OCI-LY7 (cell line): ENCODE measurements at regions not wholly inside any gene's neighbourhood (a gene's known extent, or its start where the extent isn't known, plus 50 kb on each side); places are given as distances from the start of the nearest gene placed in this dataset.

Source experiments
- BruUV-seq: library from RNA; stranded (reverse); fragments of 400-500 nt; replicated peaks from 2 replicates; lab custom pipeline; 2021; lab: Mats Ljungman, UMichigan
- CTCF ChIA-PET: fragments of 300-600 bp; sonication (Branson Sonifier 250); formaldehyde crosslinking; loops from one replicate; lab custom pipeline; 2022; ENCODE audit warnings: antibody characterized with exemption; ENCODE audit not compliant: unreplicated experiment; lab: Charles Lee
- POLR2A ChIA-PET: fragments of 300-600 bp; sonication (Branson Sonifier 250); formaldehyde crosslinking; loops from one replicate; lab custom pipeline; 2022; ENCODE audit warnings: antibody characterized with exemption; lab: Charles Lee
- DNase-seq: peaks from one replicate; pipeline ENCODE4 v3.0.0-alpha.2; 2015; ENCODE audit warnings: low spot score
- H2AFZ ChIP-seq: fragments of 200-600 bp; sonication (generic), shearing (Covaris generic); 2 replicates; pipeline ENCODE4 v1.6.1; 2014; ENCODE audit warnings: mild to moderate bottlenecking, antibody characterized with exemption, low read length, moderate library complexity
- H3K27ac ChIP-seq: fragments of 200-600 bp; sonication (generic); 2 replicates; pipeline ENCODE4 v1.5.1; 2014; ENCODE audit warnings: mixed run types, low read depth, mild to moderate bottlenecking, moderate library complexity, low read length, inconsistent platforms; ENCODE audit not compliant: poor library complexity, severe bottlenecking
- H3K36me3 ChIP-seq: fragments of 200-600 bp; sonication (generic); 2 replicates; pipeline ENCODE4 v1.6.1; 2014; ENCODE audit warnings: mild to moderate bottlenecking, antibody characterized with exemption, low read length, moderate library complexity, mixed read lengths; ENCODE audit not compliant: insufficient read depth
- H3K4me1 ChIP-seq: fragments of 200-600 bp; sonication (generic); 2 replicates; pipeline ENCODE4 v1.5.1; 2014; ENCODE audit warnings: mild to moderate bottlenecking, low read length; ENCODE audit not compliant: insufficient read depth, poor library complexity, severe bottlenecking
- H3K4me2 ChIP-seq: fragments of 200-600 bp; sonication (generic); 2 replicates; pipeline ENCODE4 v1.6.1; 2014; ENCODE audit warnings: mild to moderate bottlenecking, low read length
- H3K4me3 ChIP-seq: fragments of 200-600 bp; sonication (generic); 2 replicates; pipeline ENCODE4 v1.5.1; 2014; ENCODE audit warnings: mild to moderate bottlenecking, low read depth, low read length; ENCODE audit not compliant: poor library complexity, severe bottlenecking
- H3K79me2 ChIP-seq: fragments of 200-600 bp; sonication (generic); 2 replicates; pipeline ENCODE4 v1.6.1; 2016; ENCODE audit warnings: low read depth, mild to moderate bottlenecking, low read length, moderate library complexity, mixed read lengths; ENCODE audit not compliant: insufficient read depth
- H3K9me2 ChIP-seq: fragments of 200-600 bp; sonication (generic); 2 replicates; pipeline ENCODE4 v1.6.1; 2016; ENCODE audit warnings: mild to moderate bottlenecking, low read length, mixed read lengths; ENCODE audit not compliant: insufficient read depth
- H3K9me3 ChIP-seq: fragments of 200-600 bp; sonication (generic); 2 replicates; pipeline ENCODE4 v1.6.1; 2014; ENCODE audit warnings: mild to moderate bottlenecking, mixed run types, low read length, mixed read lengths
- H4K20me1 ChIP-seq: fragments of 200-600 bp; sonication (generic); 2 replicates; pipeline ENCODE4 v1.6.1; 2014; ENCODE audit warnings: mild to moderate bottlenecking, antibody characterized with exemption, low read length, moderate library complexity, mixed read lengths; ENCODE audit not compliant: insufficient read depth
- EZH2phosphoT487 ChIP-seq: fragments of 200-600 bp; sonication (generic); IDR thresholded peaks from 2 replicates; pipeline ENCODE4 v1.6.1; 2018; ENCODE audit warnings: low read depth, borderline replicate concordance, mild to moderate bottlenecking, mixed run types, antibody characterized with exemption, low read length, moderate library complexity, mixed read lengths
- intact Hi-C: fragments of 100-400 bp; cut with micrococcal nuclease; formaldehyde crosslinking; loops from one replicate; pipeline ENCODE4 v1.10.0; 2022; ENCODE audit not compliant: unreplicated experiment
- TF ChIP-seq, protein P1 (sequence below): fragments of 200-600 bp; sonication (generic); conservative IDR thresholded peaks from 2 replicates; pipeline ENCODE4 v1.5.1; 2014; ENCODE audit warnings: mild to moderate bottlenecking, antibody characterized with exemption, low read length, moderate library complexity, mixed read lengths

DNA sequence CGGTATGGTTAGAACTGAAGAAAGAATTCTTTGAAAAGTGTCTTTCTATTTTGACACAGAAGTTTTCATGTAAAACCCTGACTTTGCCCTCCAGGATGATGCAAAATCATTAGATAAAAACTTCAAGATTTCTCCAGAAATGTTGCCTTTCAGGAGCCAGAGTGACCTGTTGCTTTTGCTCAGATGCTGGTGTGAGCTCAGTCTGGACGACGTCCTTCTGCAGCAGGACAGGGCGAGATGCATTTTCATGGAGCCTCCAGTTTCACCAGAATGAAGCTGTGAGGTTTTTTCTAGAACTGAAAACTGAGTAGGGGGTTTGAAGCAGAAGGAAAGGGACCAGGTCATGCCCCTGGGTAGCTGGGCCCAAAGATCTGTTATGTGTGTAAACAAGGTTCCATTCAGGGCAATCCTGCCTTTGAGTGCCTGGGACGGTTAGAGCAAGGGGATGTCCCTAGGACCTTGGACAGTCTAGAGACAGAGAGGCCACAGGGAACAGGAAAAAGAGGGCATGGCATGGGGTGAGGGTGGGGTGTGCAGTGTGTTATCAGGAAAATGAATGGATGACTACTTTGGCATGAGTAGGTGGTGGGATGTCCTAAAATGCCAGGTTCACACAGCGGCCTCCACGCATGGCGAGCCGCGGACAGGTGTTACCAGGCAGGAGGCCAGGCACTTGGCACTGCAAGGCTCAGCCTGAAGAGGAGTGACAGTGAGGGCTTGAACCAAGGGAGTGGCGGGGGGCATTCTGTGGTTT is 356.3 kb downstream of the CXCL12 start:
- CTCF ChIA-PET: no interaction called here
- H3K4me1 ChIP-seq: peaks cover 9% of the 10 kb centered on the region
- H3K9me3 ChIP-seq: no peaks in the 10 kb centered on the region
- POLR2A ChIA-PET: interaction anchor here (0.7 kb wide), 1 partner anchor 12 kb away, joined by 3 read pairs; no protein-coding TSS in a partner anchor
- H3K79me2 ChIP-seq: no peaks in the 10 kb centered on the region
- H3K4me2 ChIP-seq: no peak overlapping the region
- no peaks in the 10 kb centered on the region for H3K9me2 ChIP-seq
- DNase-seq: no peak
- H4K20me1 ChIP-seq: no peaks in the 10 kb centered on the region
- no TSS peak for BruUV-seq
- H3K4me3 ChIP-seq: no peak overlapping the region
- no peak for TF ChIP-seq EZH2phosphoT487
- TF ChIP-seq, protein P1, sequence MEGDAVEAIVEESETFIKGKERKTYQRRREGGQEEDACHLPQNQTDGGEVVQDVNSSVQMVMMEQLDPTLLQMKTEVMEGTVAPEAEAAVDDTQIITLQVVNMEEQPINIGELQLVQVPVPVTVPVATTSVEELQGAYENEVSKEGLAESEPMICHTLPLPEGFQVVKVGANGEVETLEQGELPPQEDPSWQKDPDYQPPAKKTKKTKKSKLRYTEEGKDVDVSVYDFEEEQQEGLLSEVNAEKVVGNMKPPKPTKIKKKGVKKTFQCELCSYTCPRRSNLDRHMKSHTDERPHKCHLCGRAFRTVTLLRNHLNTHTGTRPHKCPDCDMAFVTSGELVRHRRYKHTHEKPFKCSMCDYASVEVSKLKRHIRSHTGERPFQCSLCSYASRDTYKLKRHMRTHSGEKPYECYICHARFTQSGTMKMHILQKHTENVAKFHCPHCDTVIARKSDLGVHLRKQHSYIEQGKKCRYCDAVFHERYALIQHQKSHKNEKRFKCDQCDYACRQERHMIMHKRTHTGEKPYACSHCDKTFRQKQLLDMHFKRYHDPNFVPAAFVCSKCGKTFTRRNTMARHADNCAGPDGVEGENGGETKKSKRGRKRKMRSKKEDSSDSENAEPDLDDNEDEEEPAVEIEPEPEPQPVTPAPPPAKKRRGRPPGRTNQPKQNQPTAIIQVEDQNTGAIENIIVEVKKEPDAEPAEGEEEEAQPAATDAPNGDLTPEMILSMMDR: no peak
- no peak overlapping the region for H3K27ac ChIP-seq
- no peaks in the 10 kb centered on the region for H3K36me3 ChIP-seq
- H2AFZ ChIP-seq: no peak overlapping the region
- intact Hi-C loops: no loop called here

DNA sequence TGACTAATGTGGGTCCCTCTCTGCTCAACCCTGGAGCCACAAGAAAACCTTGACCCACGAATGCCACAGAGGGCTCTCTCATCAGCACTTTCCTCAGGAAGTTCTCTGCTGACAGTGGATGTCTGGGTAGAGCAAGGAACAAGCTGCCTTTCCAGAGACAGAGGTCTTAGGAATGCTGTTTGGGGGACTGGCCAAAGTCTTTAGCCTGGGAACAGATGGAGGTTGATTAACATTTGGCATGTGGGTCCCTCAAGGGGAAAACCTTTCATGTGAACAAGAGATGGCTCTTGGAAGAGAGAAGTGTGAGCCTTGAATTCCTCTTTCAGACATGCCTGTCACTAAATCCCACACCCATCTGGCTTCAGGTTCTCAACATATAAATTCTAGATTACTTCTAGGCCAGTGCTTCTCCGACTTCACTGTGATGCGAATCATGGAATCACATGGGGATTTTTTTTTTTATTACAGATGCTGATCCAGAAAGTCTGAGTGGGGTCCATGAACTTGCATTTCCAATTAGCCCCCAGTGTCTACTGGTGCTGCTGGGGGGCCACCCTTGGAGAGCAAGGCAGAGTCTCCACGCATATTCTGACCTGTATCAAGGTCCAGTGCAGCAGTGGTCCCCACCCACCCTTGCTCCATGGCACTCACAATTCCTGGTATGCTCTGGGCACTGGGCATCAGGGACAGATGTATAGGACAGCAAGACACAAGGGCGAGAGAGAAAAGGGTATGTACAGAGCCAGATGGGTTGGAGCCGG is 360.4 kb downstream of the CXCL12 start:
- POLR2A ChIA-PET: interaction anchor here (0.7 to 1.2 kb wide), 2 partner anchors 14 to 101 kb away, joined by 3 to 6 read pairs; no protein-coding TSS in a partner anchor
- intact Hi-C loops: no loop called here
- CTCF ChIA-PET: interaction anchor here (0.5 kb wide), 1 partner anchor 357 kb away, joined by 3 read pairs; no protein-coding TSS in a partner anchor

More for the DNA sequence above, 360.4 kb downstream of the CXCL12 start:
- peaks cover 3% of the 10 kb centered on the region for H3K4me1 ChIP-seq
- H3K4me2 ChIP-seq: no peak overlapping the region
- no peaks in the 10 kb centered on the region for H3K79me2 ChIP-seq
- H3K4me3 ChIP-seq: no peak overlapping the region
- no peaks in the 10 kb centered on the region for H3K9me3 ChIP-seq
- BruUV-seq: no TSS peak
- no peak for DNase-seq
- H4K20me1 ChIP-seq: no peaks in the 10 kb centered on the region
- H3K27ac ChIP-seq: no peak overlapping the region
- no peaks in the 10 kb centered on the region for H3K36me3 ChIP-seq
- no peak overlapping the region for H2AFZ ChIP-seq
- TF ChIP-seq, protein P1: no peak
- TF ChIP-seq EZH2phosphoT487: no peak
- no peaks in the 10 kb centered on the region for H3K9me2 ChIP-seq
